BLaER1 (cell line): ENCODE measurements at regions not wholly inside any gene's neighbourhood (a gene's known extent, or its start where the extent isn't known, plus 50 kb on each side); places are given as distances from the start of the nearest gene placed in this dataset.

Source experiments
- H3K27ac ChIP-seq: shearing (Covaris generic); formaldehyde crosslinking; 2 replicates; pipeline ENCODE4 v1.8.1; 2022
- H3K27me3 ChIP-seq: shearing (Covaris generic); formaldehyde crosslinking; 2 replicates; pipeline ENCODE4 v1.8.1; 2022
- H3K36me3 ChIP-seq: shearing (Covaris generic); formaldehyde crosslinking; 2 replicates; pipeline ENCODE4 v1.8.1; 2022
- H3K4me1 ChIP-seq: shearing (Covaris generic); formaldehyde crosslinking; 2 replicates; pipeline ENCODE4 v1.8.1; 2022
- H3K4me2 ChIP-seq: shearing (Covaris generic); formaldehyde crosslinking; 2 replicates; pipeline ENCODE4 v1.8.1; 2022
- H3K4me3 ChIP-seq: shearing (Covaris generic); formaldehyde crosslinking; 2 replicates; pipeline ENCODE4 v1.8.1; 2022
- H3K9ac ChIP-seq: shearing (Covaris generic); formaldehyde crosslinking; 2 replicates; pipeline ENCODE4 v1.8.1; 2022
- H3K9me3 ChIP-seq: shearing (Covaris generic); formaldehyde crosslinking; 2 replicates; pipeline ENCODE4 v1.8.1; 2022
- H4K20me1 ChIP-seq: shearing (Covaris generic); formaldehyde crosslinking; 2 replicates; pipeline ENCODE4 v1.8.1; 2022
- Cebpa-rat ChIP-seq: shearing (Covaris generic); IDR thresholded peaks from 2 replicates; pipeline ENCODE4 v1.8.1; 2022

DNA sequence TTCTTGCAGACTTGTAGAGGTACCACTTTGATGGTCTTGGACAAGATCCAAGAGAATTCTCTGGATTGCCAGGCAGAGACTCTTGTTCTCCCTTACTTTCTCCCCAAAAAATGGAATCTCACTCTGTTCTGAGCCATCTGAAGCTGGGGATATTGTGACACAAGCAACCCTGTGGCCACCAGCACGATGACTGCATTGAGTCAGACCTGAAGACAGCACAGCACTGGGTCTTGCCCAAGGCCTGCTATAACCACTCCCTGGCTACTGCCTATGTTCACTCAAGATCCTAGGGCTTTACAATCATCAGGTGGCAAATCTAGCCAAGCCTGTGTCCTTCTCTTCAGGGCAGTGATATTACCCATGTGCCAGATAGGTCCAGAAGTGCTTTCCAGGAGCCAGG is 202.5 kb upstream of the SERP2 start:
- no peak overlapping the region for H3K27ac ChIP-seq
- no peak for TF ChIP-seq Cebpa-rat
- H3K4me3 ChIP-seq: no peak overlapping the region
- H3K4me1 ChIP-seq: no peaks in the 10 kb centered on the region
- H3K27me3 ChIP-seq: no peaks in the 10 kb centered on the region
- H3K9ac ChIP-seq: no peak overlapping the region
- H3K4me2 ChIP-seq: no peak overlapping the region
- H3K36me3 ChIP-seq: no peaks in the 10 kb centered on the region
- H4K20me1 ChIP-seq: no peaks in the 10 kb centered on the region
- no peaks in the 10 kb centered on the region for H3K9me3 ChIP-seq

DNA sequence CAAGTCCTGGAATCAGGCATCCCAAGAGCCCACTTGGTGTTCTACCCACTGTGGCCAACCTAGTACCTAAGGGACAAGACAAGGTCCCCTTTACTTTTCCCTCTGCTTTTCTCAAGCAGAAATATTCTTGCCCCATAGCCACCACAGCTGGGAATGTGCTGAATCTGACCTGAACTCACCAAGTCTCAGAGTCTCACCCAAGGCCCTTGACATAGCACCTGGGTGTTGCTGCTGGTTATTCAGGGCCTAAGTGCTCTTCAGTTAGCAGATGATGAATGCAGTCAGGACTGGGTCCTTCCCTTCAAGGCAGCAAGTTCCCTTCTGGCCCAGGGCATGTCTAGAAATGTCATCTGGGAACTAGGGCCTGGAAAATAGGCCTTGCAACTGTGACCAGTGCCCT is 201.8 kb upstream of the SERP2 start:
- Histone ChIP-seq H3K4me3 (no peak overlapping the region), H3K27ac (no peak overlapping the region), H3K36me3 (no peaks in the 10 kb centered on the region), H3K4me1 (no peaks in the 10 kb centered on the region), H4K20me1 (no peaks in the 10 kb centered on the region), H3K27me3 (no peaks in the 10 kb centered on the region), H3K4me2 (no peak overlapping the region), H3K9ac (no peak overlapping the region), H3K9me3 (no peaks in the 10 kb centered on the region)
- no peak for TF ChIP-seq Cebpa-rat

- Histone ChIP-seq H3K27ac (no peak overlapping the region), H3K4me2 (no peak overlapping the region), H3K36me3 (no peaks in the 10 kb centered on the region), H3K9me3 (no peaks in the 10 kb centered on the region), H3K27me3 (no peaks in the 10 kb centered on the region), H4K20me1 (no peaks in the 10 kb centered on the region), H3K9ac (no peak overlapping the region), H3K4me3 (no peak overlapping the region), H3K4me1 (no peaks in the 10 kb centered on the region)
- no peak for TF ChIP-seq Cebpa-rat
These were observed 201.3 kb upstream of the SERP2 start for GRCh38 chr13:44172281-44172810.

DNA sequence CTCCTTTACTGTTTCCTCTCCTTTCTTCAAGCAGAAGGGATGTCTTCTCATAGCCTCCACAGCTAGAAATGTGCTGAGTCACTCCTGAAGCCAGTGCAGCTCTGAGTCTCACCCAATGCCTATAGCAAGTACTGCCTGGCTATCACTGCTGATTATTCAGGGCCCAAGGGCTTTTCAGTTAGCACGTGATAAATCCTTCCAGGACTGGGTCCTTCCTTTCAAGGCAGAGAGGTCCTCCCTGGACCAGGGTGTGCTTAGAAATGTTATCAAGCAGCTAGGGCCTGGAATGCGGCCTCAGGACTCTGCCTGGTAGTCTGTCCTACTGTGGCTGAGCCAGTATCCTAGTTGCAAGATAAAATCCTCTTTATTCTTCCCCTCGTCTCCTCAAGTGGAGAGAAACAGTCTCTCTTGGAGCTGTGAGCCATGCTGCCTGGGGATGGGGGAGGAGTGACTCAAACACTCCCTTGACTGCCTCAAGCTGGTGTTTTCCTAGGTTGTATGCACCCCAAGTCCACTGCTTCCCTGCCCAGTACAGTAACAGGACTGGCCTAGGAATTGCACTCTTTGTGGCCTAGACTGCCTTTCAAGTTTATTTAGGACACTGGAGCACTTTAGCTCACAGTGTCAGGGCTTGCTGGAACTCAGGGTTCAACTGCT is 198.7 kb upstream of the SERP2 start:
- H3K27me3 ChIP-seq: no peaks in the 10 kb centered on the region
- no peak for TF ChIP-seq Cebpa-rat
- no peaks in the 10 kb centered on the region for H3K9me3 ChIP-seq
- no peaks in the 10 kb centered on the region for H4K20me1 ChIP-seq
- no peak overlapping the region for H3K27ac ChIP-seq
- no peaks in the 10 kb centered on the region for H3K36me3 ChIP-seq
- H3K4me3 ChIP-seq: no peak overlapping the region
- no peak overlapping the region for H3K4me2 ChIP-seq
- no peaks in the 10 kb centered on the region for H3K4me1 ChIP-seq
- H3K9ac ChIP-seq: no peak overlapping the region

DNA sequence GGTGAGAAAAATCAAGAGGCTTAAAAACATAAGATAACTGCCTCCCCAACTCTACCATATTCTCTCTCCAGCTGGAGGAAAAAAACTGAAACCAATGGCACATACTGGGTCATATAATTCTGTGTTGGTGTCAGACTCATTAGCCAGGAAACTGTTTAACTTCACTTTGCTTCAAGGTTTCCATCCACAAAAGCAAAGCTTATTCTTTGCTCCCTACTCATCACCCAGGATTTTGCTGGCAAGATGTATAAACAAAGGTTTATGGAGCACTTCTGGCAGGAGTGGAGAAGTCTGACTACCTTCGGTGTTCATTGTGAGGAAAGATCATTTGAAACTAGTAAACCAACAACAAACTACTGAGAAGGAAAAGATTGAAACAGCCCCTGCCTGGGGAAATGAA is 197.5 kb upstream of the SERP2 start:
- no peak overlapping the region for H3K9ac ChIP-seq
- TF ChIP-seq Cebpa-rat: no peak
- no peak overlapping the region for H3K27ac ChIP-seq
- no peak overlapping the region for H3K4me3 ChIP-seq
- H3K27me3 ChIP-seq: no peaks in the 10 kb centered on the region
- no peaks in the 10 kb centered on the region for H3K36me3 ChIP-seq
- H3K4me1 ChIP-seq: no peaks in the 10 kb centered on the region
- no peaks in the 10 kb centered on the region for H4K20me1 ChIP-seq
- no peak overlapping the region for H3K4me2 ChIP-seq
- H3K9me3 ChIP-seq: no peaks in the 10 kb centered on the region

DNA sequence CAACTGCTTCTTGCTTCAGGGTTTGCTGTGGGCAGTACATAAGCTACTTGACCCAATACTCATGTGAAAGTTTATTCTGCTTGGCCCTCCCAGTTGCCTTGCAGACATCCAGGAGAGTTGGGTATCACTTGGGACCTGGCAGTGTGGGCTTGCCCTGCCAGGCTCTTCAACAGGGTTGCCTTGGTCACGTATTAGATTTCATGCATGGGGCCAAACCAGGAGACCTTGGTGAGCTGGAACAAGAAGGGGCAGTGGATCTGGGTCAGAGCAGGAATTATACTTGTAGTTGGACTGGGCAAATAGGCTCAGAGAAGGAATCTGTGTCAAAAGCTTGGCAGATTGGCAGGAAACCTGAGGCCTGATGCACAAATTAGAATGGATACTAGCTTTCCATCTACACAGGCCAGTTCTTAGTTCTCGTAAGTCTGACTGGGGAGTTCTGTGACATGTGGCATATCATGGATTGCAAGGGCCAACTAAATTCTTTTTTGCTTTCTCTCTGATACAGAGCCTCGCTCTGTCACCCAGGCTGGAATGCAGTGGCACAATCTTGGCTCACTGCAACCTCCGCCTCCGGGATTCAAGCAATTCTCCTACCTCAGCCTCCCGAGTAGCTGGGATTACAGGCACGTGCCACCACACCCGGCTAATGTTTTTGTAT is 192.6 kb upstream of the SERP2 start:
- Histone ChIP-seq H4K20me1 (no peaks in the 10 kb centered on the region), H3K9ac (no peak overlapping the region), H3K9me3 (0 out of 2 replicates have a peak, but pooled peaks cover 5% of the 10 kb centered on the region), H3K27me3 (no peaks in the 10 kb centered on the region), H3K4me2 (no peak overlapping the region), H3K4me1 (no peaks in the 10 kb centered on the region), H3K27ac (no peak overlapping the region), H3K36me3 (no peaks in the 10 kb centered on the region), H3K4me3 (no peak overlapping the region)
- TF ChIP-seq Cebpa-rat: no peak

DNA sequence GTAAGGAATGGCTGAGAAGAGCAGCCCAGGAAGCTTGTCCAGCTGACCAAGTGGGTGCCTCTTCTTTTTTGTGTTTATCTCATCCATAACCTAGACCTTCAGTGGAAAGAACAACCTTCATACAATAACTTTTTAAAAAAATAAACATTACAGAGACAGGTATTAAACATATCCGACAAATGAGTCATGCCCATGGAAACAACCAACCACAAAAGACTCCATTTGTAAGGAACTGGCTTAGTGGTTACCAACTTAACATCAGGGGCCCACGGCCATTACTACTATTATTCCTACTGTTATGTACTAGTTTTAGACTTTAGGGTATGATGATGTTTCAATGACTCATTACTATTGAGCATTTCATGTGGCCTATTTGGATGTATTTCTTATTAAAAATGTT is 191.7 kb upstream of the SERP2 start:
- Histone ChIP-seq H3K9ac (no peak overlapping the region), H3K4me2 (no peak overlapping the region), H3K4me1 (no peaks in the 10 kb centered on the region), H3K9me3 (0 out of 2 replicates have a peak, but pooled peaks cover 5% of the 10 kb centered on the region), H3K4me3 (no peak overlapping the region), H4K20me1 (no peaks in the 10 kb centered on the region), H3K27ac (no peak overlapping the region), H3K27me3 (no peaks in the 10 kb centered on the region), H3K36me3 (no peaks in the 10 kb centered on the region)
- no peak for TF ChIP-seq Cebpa-rat

- Histone ChIP-seq H3K36me3 (no peaks in the 10 kb centered on the region), H3K4me1 (no peaks in the 10 kb centered on the region), H3K27me3 (no peaks in the 10 kb centered on the region), H3K9ac (no peak overlapping the region), H3K4me2 (no peak overlapping the region), H3K27ac (no peak overlapping the region), H4K20me1 (no peaks in the 10 kb centered on the region), H3K4me3 (no peak overlapping the region), H3K9me3 (0 out of 2 replicates have a peak, but pooled peaks cover 5% of the 10 kb centered on the region)
- TF ChIP-seq Cebpa-rat: no peak
These were observed 188.9 kb upstream of the SERP2 start for GRCh38 chr13:44184740-44185139.

DNA sequence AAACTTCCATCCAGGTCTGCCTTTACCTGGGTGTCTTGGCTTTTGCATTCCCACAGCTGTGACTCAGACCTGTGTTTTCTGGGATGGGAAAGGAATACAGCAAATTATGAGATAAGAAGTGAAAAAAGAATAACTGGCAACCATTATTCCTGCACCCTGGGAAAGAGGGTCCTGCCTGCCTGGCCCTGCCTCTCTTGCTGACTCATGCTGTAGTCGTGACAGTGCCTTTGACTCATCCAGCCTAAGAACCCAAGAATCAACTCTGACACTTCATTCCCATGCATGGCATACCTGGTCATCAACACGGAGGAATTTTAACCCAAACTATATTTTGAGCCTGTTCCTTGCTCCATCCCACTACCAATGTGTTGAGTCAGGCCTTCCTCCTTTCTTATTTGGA is 185.4 kb upstream of the SERP2 start:
- no peaks in the 10 kb centered on the region for H4K20me1 ChIP-seq
- no peaks in the 10 kb centered on the region for H3K27me3 ChIP-seq
- H3K4me2 ChIP-seq: no peak overlapping the region
- H3K9me3 ChIP-seq: 0 out of 2 replicates have a peak, but pooled peaks cover 5% of the 10 kb centered on the region
- no peak overlapping the region for H3K27ac ChIP-seq
- H3K4me3 ChIP-seq: no peak overlapping the region
- H3K9ac ChIP-seq: no peak overlapping the region
- H3K36me3 ChIP-seq: no peaks in the 10 kb centered on the region
- peaks cover 9% of the 10 kb centered on the region for H3K4me1 ChIP-seq
- no peak for TF ChIP-seq Cebpa-rat

GRCh38 chr13:44189085-44189484 is 184.5 kb upstream of the SERP2 start:
- no peak overlapping the region for H3K9ac ChIP-seq
- H3K27ac ChIP-seq: no peak overlapping the region
- no peak overlapping the region for H3K4me3 ChIP-seq
- H3K4me2 ChIP-seq: no peak overlapping the region
- peaks cover 9% of the 10 kb centered on the region for H3K4me1 ChIP-seq
- no peak for TF ChIP-seq Cebpa-rat
- no peaks in the 10 kb centered on the region for H3K36me3 ChIP-seq
- H3K9me3 ChIP-seq: 0 out of 2 replicates have a peak, but pooled peaks cover 5% of the 10 kb centered on the region
- no peaks in the 10 kb centered on the region for H3K27me3 ChIP-seq
- no peaks in the 10 kb centered on the region for H4K20me1 ChIP-seq
